ENCODE measurements at regions not wholly inside any gene's neighbourhood (a gene's known extent, or its start where the extent isn't known, plus 50 kb on each side); places are given as distances from the start of the nearest gene placed in this dataset.
"Not testable (repeated sequence)": the region's sequence is repeated elsewhere in the genome, so short reads cannot be mapped to it uniquely, and the experiment has no call there.

- no peak overlapping the region for H3K27ac Mint-ChIP-seq
Measured at GRCh38 chr3:32632533-32633265, 52.3 kb upstream of the CNOT10 start.

DNA sequence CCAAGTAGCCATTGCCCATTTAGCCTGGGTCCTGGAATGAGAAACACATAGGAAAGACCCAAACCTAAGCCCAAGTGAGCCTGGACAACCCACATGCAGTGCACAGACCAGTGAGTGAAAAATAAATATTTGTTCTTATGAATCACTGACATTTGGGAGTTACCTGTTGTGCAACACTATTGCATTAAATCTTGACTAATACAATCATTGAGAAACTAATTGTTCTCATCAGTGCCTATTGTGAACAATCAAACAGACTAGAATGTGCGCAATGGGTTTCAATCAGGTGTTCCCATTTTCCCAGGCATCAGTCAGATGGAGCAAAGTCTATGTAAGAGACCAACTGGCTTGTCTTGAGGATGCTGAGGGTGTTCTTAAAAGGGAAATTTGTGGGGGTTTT, 54.7 kb upstream of the CNOT10 start:
- Mint-ChIP-seq H3K27ac (no peak overlapping the region), H3K27me3 (peaks cover 4% of the 10 kb centered on the region)

More at GRCh38 chr3:32632533-32633265, 52.3 kb upstream of the CNOT10 start:
- no peak overlapping the region for H3K4me3 Mint-ChIP-seq
- H3K27me3 Mint-ChIP-seq = peaks cover 2% of the 10 kb centered on the region
- H3K4me1 Mint-ChIP-seq (ENCODE audit: low read depth) = no peaks in the 10 kb centered on the region
- no peaks in the 10 kb centered on the region for H3K9me3 Mint-ChIP-seq
- H3K36me3 Mint-ChIP-seq (ENCODE audit: low read depth) = no peaks in the 10 kb centered on the region

DNA sequence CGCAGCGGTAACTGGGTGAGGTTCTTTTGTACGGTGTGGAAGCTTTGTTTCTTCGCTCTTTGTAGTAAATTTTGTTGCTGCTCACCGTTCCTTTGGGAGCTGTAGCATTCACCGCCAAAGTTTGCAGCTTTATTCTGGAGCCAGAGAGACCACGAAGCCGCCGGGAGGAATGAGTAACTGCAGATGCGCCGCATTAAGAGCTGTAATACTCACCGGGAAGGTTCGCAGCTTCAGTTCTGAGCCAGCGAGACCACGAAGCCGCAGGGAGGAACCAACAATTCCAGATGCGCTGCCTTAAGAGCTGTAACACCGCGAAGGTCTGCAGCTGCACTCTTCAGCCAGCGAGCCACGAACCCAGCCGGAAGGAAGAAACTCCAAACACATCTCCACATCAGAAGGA, 56.0 kb upstream of the DYNC1LI1 start:
- H3K4me3 Mint-ChIP-seq = peak overlapping the region; percentile 31
- peaks cover 4% of the 10 kb centered on the region for H3K27me3 Mint-ChIP-seq

More for the DNA sequence above, 54.7 kb upstream of the CNOT10 start:
- Mint-ChIP-seq H3K4me1 (ENCODE audit: low read depth) (no peaks in the 10 kb centered on the region), H3K9me3 (no peaks in the 10 kb centered on the region), H3K4me3 (no peak overlapping the region), H3K36me3 (ENCODE audit: low read depth) (no peaks in the 10 kb centered on the region)

DNA sequence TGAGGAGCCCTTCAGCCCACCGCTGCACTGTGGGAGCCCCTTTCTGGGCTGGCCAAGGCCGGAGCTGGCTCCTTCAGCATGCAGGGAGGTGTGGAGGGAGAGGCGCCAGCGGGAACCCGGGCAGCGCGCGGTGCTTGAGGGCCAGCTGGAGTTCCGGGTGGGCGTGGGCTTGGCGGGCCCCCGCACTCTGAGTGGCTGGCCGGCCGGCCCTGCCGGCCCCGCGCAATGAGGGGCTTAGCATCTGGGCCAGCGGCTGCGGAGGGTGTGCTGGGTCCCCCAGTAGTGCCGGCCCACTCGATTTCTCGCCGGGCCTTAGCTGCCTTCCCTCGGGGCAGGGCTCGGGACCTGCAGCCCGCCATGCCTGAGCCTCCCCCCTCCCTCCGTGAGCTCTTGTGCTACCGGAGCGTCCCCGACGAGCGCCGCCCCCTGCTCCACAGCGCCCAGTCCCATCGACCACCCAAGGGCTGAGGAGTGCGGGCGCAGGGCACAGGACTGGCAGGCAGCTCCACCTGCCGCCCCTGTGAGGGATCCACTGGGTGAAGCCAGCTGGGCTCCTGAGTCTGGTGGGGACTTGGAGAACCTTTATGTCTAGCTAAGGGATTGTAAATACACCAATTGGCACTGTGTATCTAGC, 55.0 kb upstream of the DYNC1LI1 start:
- H3K9me3 Mint-ChIP-seq; H3K27ac Mint-ChIP-seq; H3K27me3 Mint-ChIP-seq; H3K4me3 Mint-ChIP-seq; H3K4me1 Mint-ChIP-seq (ENCODE audit: low read depth); H3K36me3 Mint-ChIP-seq (ENCODE audit: low read depth): not testable (repeated sequence)

More for the DNA sequence above, 56.0 kb upstream of the DYNC1LI1 start:
- Mint-ChIP-seq H3K4me1 (ENCODE audit: low read depth) (no peaks in the 10 kb centered on the region), H3K27ac (no peak overlapping the region), H3K9me3 (no peaks in the 10 kb centered on the region), H3K36me3 (ENCODE audit: low read depth) (no peaks in the 10 kb centered on the region)

- Mint-ChIP-seq H3K9me3 (peaks cover 22% of the 10 kb centered on the region), H3K36me3 (ENCODE audit: low read depth) (no peaks in the 10 kb centered on the region), H3K27me3 (peaks cover 4% of the 10 kb centered on the region), H3K27ac (no peak overlapping the region), H3K4me3 (no peak overlapping the region), H3K4me1 (ENCODE audit: low read depth) (no peaks in the 10 kb centered on the region)
Measured at GRCh38 chr3:32623532-32623931, 52.9 kb upstream of the DYNC1LI1 start.

DNA sequence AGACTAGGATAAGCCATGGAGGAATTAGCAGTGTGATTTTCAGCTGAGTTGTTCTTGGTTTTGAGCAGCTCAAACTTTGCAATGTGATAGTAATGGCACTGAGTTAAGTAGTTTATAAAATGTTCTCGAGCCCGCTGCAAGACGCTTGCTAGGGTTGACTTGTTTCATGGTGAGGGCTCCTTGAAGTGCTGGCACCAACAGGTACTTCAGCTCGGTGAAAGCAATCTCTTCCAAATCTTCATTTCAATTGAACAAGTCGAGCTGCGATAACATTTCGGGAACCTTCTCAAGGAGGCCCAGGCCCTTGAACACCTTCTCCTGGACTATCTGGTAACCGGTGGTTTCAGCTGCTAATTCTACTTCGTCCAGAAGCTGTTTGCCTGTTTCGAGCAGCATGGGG, 50.8 kb upstream of the DYNC1LI1 start:
- no peak overlapping the region for H3K27ac Mint-ChIP-seq
- no peaks in the 10 kb centered on the region for H3K36me3 Mint-ChIP-seq (ENCODE audit: low read depth)
- H3K4me3 Mint-ChIP-seq = no peak overlapping the region
- H3K9me3 Mint-ChIP-seq = peaks cover 22% of the 10 kb centered on the region
- H3K27me3 Mint-ChIP-seq = no peaks in the 10 kb centered on the region
- H3K4me1 Mint-ChIP-seq (ENCODE audit: low read depth) = no peaks in the 10 kb centered on the region

- H3K4me3 Mint-ChIP-seq = no peak overlapping the region
- H3K27me3 Mint-ChIP-seq = no peaks in the 10 kb centered on the region
- H3K4me1 Mint-ChIP-seq (ENCODE audit: low read depth) = no peaks in the 10 kb centered on the region
- no peaks in the 10 kb centered on the region for H3K36me3 Mint-ChIP-seq (ENCODE audit: low read depth)
- H3K27ac Mint-ChIP-seq = no peak overlapping the region
- peaks cover 22% of the 10 kb centered on the region for H3K9me3 Mint-ChIP-seq
Measured at GRCh38 chr3:32620611-32621310, 50.1 kb upstream of the DYNC1LI1 start.
